ENCODE measurements at regions not wholly inside any gene's neighbourhood (a gene's known extent, or its start where the extent isn't known, plus 50 kb on each side); places are given as distances from the start of the nearest gene placed in this dataset.

DNA sequence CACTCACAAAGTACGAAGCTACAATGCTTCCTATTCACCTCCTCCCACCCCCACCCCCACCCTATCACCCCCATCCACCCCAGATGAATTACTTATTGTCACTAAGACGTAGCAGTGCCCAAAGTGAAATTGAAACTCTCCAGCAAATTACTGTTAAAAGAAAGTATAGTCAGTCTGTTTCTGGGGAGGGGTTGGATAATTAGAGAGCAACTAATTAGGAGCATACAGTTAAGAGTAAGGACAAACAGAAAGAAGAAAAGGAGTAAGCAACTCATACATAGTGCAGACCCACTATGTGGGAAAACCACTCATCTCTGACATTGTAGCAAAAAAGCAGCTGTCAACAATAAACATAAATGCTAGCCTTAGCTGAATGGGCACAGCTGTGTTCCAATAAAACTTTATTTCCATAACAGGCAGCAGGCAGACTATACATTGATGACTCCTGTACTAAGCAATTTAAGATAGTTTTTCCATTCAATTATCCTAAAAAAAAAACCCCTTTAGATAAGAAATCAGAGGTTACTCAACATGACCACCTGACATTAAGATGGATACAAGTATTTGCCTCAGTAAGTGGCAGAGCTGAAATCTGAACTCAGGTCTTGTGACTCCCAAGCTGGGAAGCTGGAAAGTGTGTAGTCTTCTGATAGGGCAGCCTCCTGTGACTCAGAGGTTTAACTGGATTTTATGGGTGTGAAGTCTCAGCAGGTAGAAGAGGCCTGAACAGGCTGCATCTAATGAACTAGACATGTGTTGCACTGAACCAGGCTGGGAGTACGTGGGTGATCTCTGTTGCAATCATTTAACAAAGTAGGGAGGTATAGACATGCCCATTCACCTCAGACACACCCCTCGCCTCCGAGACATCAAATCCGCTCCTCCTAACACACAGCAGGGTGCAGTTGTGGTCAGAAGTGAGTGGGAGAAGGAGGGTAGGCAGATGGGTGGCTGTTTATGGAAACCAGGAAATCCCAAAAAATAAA is 171.8 kb upstream of the KLF7 start:
- Histone ChIP-seq H2AFZ (ENCODE audit: low read depth, low read length) (peak overlapping the region; percentile 42; the same call in 1 of the 2 replicates), H3K27ac (ENCODE audit: low read length) (no peak overlapping the region), H3K9me3 (ENCODE audit: insufficient read depth, low read length) (no peaks in the 10 kb centered on the region), H3K79me2 (ENCODE audit: low read length) (no peaks in the 10 kb centered on the region), H3K27me3 (ENCODE audit: low read depth, low read length) (no peaks in the 10 kb centered on the region), H3K4me3 (ENCODE audit: low read length) (no peak overlapping the region), H3K36me3 (replicated peaks; ENCODE audit: low read depth, low read length) (no peaks in the 10 kb centered on the region), H3K9ac (ENCODE audit: low read length) (no peak overlapping the region), H3K4me2 (ENCODE audit: low read length) (peak overlapping the region; percentile 34; the same call in 1 of the 2 replicates), H3K4me1 (ENCODE audit: low read length) (peaks cover 20% of the 10 kb centered on the region), H4K20me1 (ENCODE audit: insufficient read depth, low read length) (no peaks in the 10 kb centered on the region)
- TF ChIP-seq, protein P1, sequence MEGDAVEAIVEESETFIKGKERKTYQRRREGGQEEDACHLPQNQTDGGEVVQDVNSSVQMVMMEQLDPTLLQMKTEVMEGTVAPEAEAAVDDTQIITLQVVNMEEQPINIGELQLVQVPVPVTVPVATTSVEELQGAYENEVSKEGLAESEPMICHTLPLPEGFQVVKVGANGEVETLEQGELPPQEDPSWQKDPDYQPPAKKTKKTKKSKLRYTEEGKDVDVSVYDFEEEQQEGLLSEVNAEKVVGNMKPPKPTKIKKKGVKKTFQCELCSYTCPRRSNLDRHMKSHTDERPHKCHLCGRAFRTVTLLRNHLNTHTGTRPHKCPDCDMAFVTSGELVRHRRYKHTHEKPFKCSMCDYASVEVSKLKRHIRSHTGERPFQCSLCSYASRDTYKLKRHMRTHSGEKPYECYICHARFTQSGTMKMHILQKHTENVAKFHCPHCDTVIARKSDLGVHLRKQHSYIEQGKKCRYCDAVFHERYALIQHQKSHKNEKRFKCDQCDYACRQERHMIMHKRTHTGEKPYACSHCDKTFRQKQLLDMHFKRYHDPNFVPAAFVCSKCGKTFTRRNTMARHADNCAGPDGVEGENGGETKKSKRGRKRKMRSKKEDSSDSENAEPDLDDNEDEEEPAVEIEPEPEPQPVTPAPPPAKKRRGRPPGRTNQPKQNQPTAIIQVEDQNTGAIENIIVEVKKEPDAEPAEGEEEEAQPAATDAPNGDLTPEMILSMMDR (IDR thresholded peaks at IDR 0.05; ENCODE audit: low read depth, low read length), result no peak
- TF ChIP-seq EZH2phosphoT487 (IDR thresholded peaks at IDR 0.05; ENCODE audit: low read depth), result no peak

DNA sequence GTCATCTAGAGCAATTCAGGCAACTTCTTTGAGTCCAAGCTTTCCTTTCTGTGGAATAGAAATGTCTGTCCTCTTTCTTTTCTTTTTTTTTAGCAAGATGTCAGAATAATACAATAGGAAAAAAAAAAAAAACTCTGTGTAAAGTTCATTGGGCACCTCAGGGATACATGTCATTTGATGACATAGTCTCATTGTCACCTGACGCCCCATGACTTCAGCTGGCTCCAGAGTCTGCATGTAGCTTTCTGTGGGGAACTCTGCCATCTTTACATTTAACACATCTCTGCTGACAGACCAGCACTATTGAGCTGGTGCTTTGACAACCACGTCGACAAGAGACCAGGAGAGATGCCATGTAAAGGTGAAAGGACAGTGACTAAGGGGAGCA is 172.5 kb upstream of the KLF7 start:
- H3K79me2 ChIP-seq (ENCODE audit: low read length), result no peaks in the 10 kb centered on the region
- no peaks in the 10 kb centered on the region for H3K36me3 ChIP-seq (replicated peaks; ENCODE audit: low read depth, low read length)
- peaks cover 13% of the 10 kb centered on the region for H3K4me1 ChIP-seq (ENCODE audit: low read length)
- no peak overlapping the region for H3K4me2 ChIP-seq (ENCODE audit: low read length)
- TF ChIP-seq EZH2phosphoT487 (IDR thresholded peaks at IDR 0.05; ENCODE audit: low read depth), result no peak
- TF ChIP-seq, protein P1 (IDR thresholded peaks at IDR 0.05; ENCODE audit: low read depth, low read length), result no peak
- no peak overlapping the region for H3K27ac ChIP-seq (ENCODE audit: low read length)
- H3K9ac ChIP-seq (ENCODE audit: low read length), result no peak overlapping the region
- no peaks in the 10 kb centered on the region for H4K20me1 ChIP-seq (ENCODE audit: insufficient read depth, low read length)
- H3K27me3 ChIP-seq (ENCODE audit: low read depth, low read length), result no peaks in the 10 kb centered on the region
- H3K4me3 ChIP-seq (ENCODE audit: low read length), result no peak overlapping the region
- H3K9me3 ChIP-seq (ENCODE audit: insufficient read depth, low read length), result no peaks in the 10 kb centered on the region
- H2AFZ ChIP-seq (ENCODE audit: low read depth, low read length), result no peak overlapping the region

GRCh38 chr2:207338610-207339009 is 172.9 kb upstream of the KLF7 start:
- Histone ChIP-seq H3K9ac (ENCODE audit: low read length) (no peak overlapping the region), H3K9me3 (ENCODE audit: insufficient read depth, low read length) (no peaks in the 10 kb centered on the region), H3K4me1 (ENCODE audit: low read length) (peaks cover 11% of the 10 kb centered on the region), H3K79me2 (ENCODE audit: low read length) (no peaks in the 10 kb centered on the region), H3K27ac (ENCODE audit: low read length) (no peak overlapping the region), H3K36me3 (replicated peaks; ENCODE audit: low read depth, low read length) (no peaks in the 10 kb centered on the region), H3K4me2 (ENCODE audit: low read length) (no peak overlapping the region), H3K4me3 (ENCODE audit: low read length) (no peak overlapping the region), H3K27me3 (ENCODE audit: low read depth, low read length) (no peaks in the 10 kb centered on the region), H4K20me1 (ENCODE audit: insufficient read depth, low read length) (no peaks in the 10 kb centered on the region), H2AFZ (ENCODE audit: low read depth, low read length) (no peak overlapping the region)
- no peak for TF ChIP-seq EZH2phosphoT487 (IDR thresholded peaks at IDR 0.05; ENCODE audit: low read depth)
- TF ChIP-seq, protein P1 (IDR thresholded peaks at IDR 0.05; ENCODE audit: low read depth, low read length), result no peak

DNA sequence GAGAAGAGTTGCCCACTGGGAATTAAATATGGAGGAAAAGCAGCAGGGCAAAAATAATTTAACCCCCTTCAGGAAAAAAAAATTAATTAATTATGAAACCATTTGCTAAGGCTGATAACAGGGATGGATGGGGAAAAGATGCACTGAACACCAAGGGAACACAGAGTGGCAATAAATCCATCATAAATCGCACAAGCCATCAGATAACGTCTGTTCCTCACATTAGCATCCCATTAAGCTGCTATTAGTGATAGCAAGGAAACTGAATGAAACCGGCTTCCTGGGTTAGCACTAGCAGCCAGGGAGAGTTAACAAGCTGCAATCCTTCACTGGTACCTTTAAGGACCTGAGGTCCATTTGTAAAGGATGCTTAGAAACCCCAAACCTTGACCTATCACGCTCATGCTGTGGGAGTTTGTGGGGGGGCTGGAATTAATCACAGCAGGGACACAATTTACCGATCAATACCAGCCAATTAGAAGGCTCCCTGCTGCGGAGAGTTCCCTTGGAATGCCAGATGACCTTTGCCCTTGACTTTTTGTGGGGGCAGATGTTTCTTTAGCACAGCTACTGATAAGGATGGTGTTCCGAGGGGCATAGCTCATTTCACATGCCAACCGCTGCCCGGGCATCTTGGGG is 175.5 kb upstream of the KLF7 start:
- Histone ChIP-seq H4K20me1 (ENCODE audit: insufficient read depth, low read length) (no peaks in the 10 kb centered on the region), H3K9me3 (ENCODE audit: insufficient read depth, low read length) (no peaks in the 10 kb centered on the region)

More for the DNA sequence above, 175.5 kb upstream of the KLF7 start:
- Histone ChIP-seq H3K4me1 (ENCODE audit: low read length) (no peaks in the 10 kb centered on the region), H2AFZ (ENCODE audit: low read depth, low read length) (no peak overlapping the region), H3K79me2 (ENCODE audit: low read length) (no peaks in the 10 kb centered on the region), H3K4me3 (ENCODE audit: low read length) (no peak overlapping the region), H3K27ac (ENCODE audit: low read length) (no peak overlapping the region), H3K9ac (ENCODE audit: low read length) (no peak overlapping the region), H3K27me3 (ENCODE audit: low read depth, low read length) (no peaks in the 10 kb centered on the region), H3K4me2 (ENCODE audit: low read length) (no peak overlapping the region), H3K36me3 (replicated peaks; ENCODE audit: low read depth, low read length) (no peaks in the 10 kb centered on the region)
- TF ChIP-seq, protein P1 (IDR thresholded peaks at IDR 0.05; ENCODE audit: low read depth, low read length), result no peak
- no peak for TF ChIP-seq EZH2phosphoT487 (IDR thresholded peaks at IDR 0.05; ENCODE audit: low read depth)

Data from OCI-LY3 (cell line).